ENCODE measurements at regions not wholly inside any gene's neighbourhood (a gene's known extent, or its start where the extent isn't known, plus 50 kb on each side); places are given as distances from the start of the nearest gene placed in this dataset.

DNA sequence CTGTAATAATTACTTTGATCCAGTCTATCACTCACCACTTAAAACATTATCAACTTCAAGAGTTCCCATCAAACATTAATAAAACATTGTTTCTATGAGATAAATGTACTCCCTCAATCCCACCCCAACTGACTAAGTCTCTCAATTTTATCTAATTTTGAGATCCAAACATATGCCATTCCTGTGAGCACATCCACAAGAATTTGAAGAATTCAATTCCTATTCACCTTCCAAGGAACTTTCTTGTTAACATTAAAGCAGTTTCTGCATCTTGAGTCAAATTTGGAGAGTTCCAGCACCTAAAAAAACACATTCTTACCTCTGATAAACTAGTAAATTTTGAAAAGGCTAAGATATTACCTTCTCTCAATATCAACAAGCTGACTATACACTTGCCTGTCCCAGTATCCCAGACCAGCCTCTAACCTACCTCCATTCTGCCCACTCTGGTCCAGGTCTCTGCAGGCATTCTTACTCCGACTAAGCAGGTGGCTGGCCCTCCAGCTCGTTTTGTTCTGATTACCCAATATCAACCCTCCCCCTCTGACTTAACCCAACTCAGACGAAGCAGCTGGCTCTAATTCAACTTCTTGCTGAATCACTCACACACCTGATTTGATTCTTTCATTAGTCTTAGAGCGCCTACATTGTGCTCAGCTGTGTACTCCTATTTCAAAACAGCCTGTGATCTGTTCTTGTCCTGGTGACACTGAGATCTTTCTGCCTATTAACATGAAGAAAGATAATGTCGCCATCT, 275.2 kb downstream of the IPMK start:
- Histone ChIP-seq H3K9me2 (replicated peaks; ENCODE audit: insufficient read depth, low read length) (no peaks in the 10 kb centered on the region), H3K9me3 (ENCODE audit: low read length) (no peaks in the 10 kb centered on the region), H3K4me2 (ENCODE audit: low read depth, low read length, poor library complexity, severe bottlenecking) (no peak overlapping the region), H3K36me3 (ENCODE audit: insufficient read depth, low read length) (no peaks in the 10 kb centered on the region), H3K9ac (ENCODE audit: low read length) (no peak overlapping the region), H2AFZ (ENCODE audit: low read length) (no peak overlapping the region), H3K4me1 (ENCODE audit: low read length) (no peaks in the 10 kb centered on the region), H3K4me3 (ENCODE audit: low read length) (no peak overlapping the region), H4K20me1 (ENCODE audit: insufficient read depth, low read depth, low read length) (no peaks in the 10 kb centered on the region), H3K27me3 (ENCODE audit: low read length) (no peaks in the 10 kb centered on the region), H3K79me2 (ENCODE audit: low read length) (no peaks in the 10 kb centered on the region), H3K27ac (ENCODE audit: low read length) (no peak overlapping the region)
- no peak for DNase-seq

DNA sequence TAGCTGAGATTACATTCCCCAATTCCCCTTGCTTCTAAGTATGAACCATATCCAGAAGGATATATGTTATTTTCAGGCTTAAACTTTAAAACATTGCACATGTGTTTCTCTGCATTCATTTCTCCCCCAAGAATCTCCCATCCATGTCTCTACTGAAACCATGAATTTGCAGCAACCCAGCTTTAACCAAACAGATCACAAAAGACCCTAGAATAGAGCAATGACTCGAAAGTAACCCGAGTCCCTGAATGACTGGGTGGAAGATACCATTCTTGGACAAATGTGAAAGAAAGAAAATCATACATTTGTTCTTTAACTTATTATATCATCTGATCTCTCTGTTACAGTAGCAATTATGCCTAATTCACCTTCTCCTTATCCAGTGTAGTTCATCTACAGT, 278.7 kb downstream of the IPMK start:
- Histone ChIP-seq H3K9me3 (ENCODE audit: low read length) (no peaks in the 10 kb centered on the region), H3K9me2 (replicated peaks; ENCODE audit: insufficient read depth, low read length) (no peaks in the 10 kb centered on the region), H3K4me1 (ENCODE audit: low read length) (no peaks in the 10 kb centered on the region), H2AFZ (ENCODE audit: low read length) (no peak overlapping the region), H3K9ac (ENCODE audit: low read length) (no peak overlapping the region), H3K4me3 (ENCODE audit: low read length) (no peak overlapping the region), H3K27ac (ENCODE audit: low read length) (no peak overlapping the region), H3K79me2 (ENCODE audit: low read length) (no peaks in the 10 kb centered on the region), H3K4me2 (ENCODE audit: low read depth, low read length, poor library complexity, severe bottlenecking) (no peak overlapping the region), H4K20me1 (ENCODE audit: insufficient read depth, low read depth, low read length) (no peaks in the 10 kb centered on the region), H3K36me3 (ENCODE audit: insufficient read depth, low read length) (no peaks in the 10 kb centered on the region), H3K27me3 (ENCODE audit: low read length) (no peaks in the 10 kb centered on the region)
- DNase-seq: no peak

DNA sequence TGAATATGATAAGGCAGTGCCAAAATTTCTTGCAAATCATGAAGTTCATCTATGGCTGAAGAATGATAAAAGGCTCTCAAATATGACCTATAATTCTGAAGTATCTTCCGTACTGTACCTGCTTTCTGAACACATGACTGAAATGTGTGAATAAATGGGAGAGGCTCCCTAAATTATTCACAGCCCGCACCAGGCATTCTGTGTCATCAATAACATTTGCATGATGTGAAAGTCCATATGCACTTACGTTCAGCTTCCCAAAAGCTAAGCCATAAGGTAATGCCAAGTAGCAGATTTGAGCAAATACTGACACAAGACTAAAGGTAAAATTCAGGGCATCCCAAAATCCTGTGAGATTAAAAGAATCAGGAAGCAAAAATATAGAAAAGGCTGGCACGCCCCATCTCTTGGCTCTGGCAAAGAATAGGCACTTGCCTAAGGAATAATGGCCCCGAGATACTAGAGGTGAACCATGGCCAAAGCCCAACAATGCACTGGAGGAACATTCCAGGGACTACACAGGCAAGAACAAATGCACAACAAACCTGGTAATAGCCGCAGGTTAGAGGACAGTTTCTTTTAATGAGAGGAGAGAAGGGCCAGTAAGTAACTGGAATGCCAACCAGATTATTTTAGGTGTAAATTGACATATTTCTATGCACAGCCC, 280.5 kb downstream of the IPMK start:
- H2AFZ ChIP-seq (ENCODE audit: low read length): no peak overlapping the region
- no peaks in the 10 kb centered on the region for H3K27me3 ChIP-seq (ENCODE audit: low read length)
- H3K27ac ChIP-seq (ENCODE audit: low read length): no peak overlapping the region
- H3K9me2 ChIP-seq (replicated peaks; ENCODE audit: insufficient read depth, low read length): no peaks in the 10 kb centered on the region
- no peak for DNase-seq
- no peaks in the 10 kb centered on the region for H3K79me2 ChIP-seq (ENCODE audit: low read length)
- H3K36me3 ChIP-seq (ENCODE audit: insufficient read depth, low read length): no peaks in the 10 kb centered on the region
- H3K9me3 ChIP-seq (ENCODE audit: low read length): no peaks in the 10 kb centered on the region
- no peak overlapping the region for H3K4me3 ChIP-seq (ENCODE audit: low read length)
- H3K9ac ChIP-seq (ENCODE audit: low read length): no peak overlapping the region
- no peak overlapping the region for H3K4me2 ChIP-seq (ENCODE audit: low read depth, low read length, poor library complexity, severe bottlenecking)
- H4K20me1 ChIP-seq (ENCODE audit: insufficient read depth, low read depth, low read length): no peaks in the 10 kb centered on the region
- H3K4me1 ChIP-seq (ENCODE audit: low read length): no peaks in the 10 kb centered on the region

DNA sequence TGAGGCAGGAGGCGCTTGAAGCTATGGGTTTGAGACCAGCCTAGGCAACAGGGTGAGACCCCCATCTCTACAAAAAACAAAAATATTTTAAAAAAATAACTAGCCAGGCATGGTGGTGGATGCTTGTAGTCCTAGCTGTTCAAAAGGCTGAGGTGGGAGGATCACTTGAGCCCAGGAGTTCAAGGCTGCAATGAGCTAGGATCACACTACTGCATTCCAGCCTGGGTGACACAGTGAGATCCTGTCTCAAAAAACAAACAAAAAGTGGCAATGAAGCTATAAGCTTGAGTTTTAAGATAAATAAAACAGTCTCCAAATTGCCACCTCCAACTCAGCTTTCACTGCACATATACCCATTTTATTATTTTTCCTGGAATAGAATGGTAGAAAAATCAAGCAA, 281.3 kb downstream of the IPMK start:
- Histone ChIP-seq H3K27ac (ENCODE audit: low read length) (no peak overlapping the region), H3K4me2 (ENCODE audit: low read depth, low read length, poor library complexity, severe bottlenecking) (no peak overlapping the region), H2AFZ (ENCODE audit: low read length) (no peak overlapping the region), H3K9me2 (replicated peaks; ENCODE audit: insufficient read depth, low read length) (no peaks in the 10 kb centered on the region), H4K20me1 (ENCODE audit: insufficient read depth, low read depth, low read length) (no peaks in the 10 kb centered on the region), H3K27me3 (ENCODE audit: low read length) (no peaks in the 10 kb centered on the region), H3K4me1 (ENCODE audit: low read length) (no peaks in the 10 kb centered on the region), H3K4me3 (ENCODE audit: low read length) (no peak overlapping the region), H3K9ac (ENCODE audit: low read length) (no peak overlapping the region), H3K36me3 (ENCODE audit: insufficient read depth, low read length) (no peaks in the 10 kb centered on the region), H3K79me2 (ENCODE audit: low read length) (no peaks in the 10 kb centered on the region), H3K9me3 (ENCODE audit: low read length) (no peaks in the 10 kb centered on the region)
- DNase-seq: no peak

DNA sequence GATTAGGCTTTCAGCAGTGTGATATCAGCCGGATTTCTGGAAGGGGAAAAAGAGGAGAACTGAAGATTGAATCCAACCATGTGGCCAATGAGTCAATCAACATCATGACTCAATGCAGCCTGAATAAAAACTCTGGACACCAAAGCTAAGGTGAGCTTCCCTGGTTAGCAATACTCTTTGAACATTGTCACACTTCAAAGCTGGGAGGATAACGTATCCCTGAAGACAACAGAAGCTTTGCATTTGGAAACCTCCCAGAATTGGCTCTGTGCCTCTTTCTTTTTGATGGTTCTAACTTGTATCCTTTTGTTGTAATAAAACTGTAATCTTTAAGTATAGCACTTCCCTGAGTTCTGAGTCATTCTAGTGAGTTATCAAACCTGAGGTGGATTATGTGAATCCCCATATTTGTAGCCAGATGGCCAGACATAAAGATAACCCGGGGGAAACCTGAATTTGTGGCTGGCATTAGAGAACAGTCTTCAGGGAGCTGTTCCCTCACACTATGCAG, 284.4 kb downstream of the IPMK start:
- Histone ChIP-seq H3K4me1 (ENCODE audit: low read length) (no peaks in the 10 kb centered on the region), H4K20me1 (ENCODE audit: insufficient read depth, low read depth, low read length) (no peaks in the 10 kb centered on the region), H3K36me3 (ENCODE audit: insufficient read depth, low read length) (no peaks in the 10 kb centered on the region), H3K4me2 (ENCODE audit: low read depth, low read length, poor library complexity, severe bottlenecking) (no peak overlapping the region), H3K9me3 (ENCODE audit: low read length) (no peaks in the 10 kb centered on the region), H2AFZ (ENCODE audit: low read length) (no peak overlapping the region), H3K9me2 (replicated peaks; ENCODE audit: insufficient read depth, low read length) (no peaks in the 10 kb centered on the region), H3K9ac (ENCODE audit: low read length) (no peak overlapping the region), H3K27me3 (ENCODE audit: low read length) (no peaks in the 10 kb centered on the region), H3K27ac (ENCODE audit: low read length) (no peak overlapping the region), H3K4me3 (ENCODE audit: low read length) (no peak overlapping the region), H3K79me2 (ENCODE audit: low read length) (no peaks in the 10 kb centered on the region)
- no peak for DNase-seq

DNA sequence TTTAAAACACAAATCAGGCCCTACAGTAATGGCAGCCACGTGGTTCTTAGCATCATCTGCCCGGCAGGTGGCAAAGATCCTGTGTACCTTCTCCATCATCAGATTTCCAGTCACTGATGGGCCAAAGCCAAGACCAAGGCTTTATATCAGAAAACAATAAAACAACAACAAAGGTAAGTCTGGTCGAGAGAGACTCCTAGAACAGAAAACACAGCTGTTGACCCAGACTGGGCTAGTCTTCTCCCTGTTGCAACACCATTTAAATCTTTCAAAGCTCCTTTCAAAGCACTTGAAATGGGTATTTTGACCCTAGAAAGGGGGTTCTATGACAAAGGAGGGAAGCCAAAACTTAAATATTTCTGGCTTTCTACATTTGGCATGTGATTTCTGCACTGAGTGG, 285.6 kb downstream of the IPMK start:
- H3K4me3 ChIP-seq (ENCODE audit: low read length): no peak overlapping the region

DNA sequence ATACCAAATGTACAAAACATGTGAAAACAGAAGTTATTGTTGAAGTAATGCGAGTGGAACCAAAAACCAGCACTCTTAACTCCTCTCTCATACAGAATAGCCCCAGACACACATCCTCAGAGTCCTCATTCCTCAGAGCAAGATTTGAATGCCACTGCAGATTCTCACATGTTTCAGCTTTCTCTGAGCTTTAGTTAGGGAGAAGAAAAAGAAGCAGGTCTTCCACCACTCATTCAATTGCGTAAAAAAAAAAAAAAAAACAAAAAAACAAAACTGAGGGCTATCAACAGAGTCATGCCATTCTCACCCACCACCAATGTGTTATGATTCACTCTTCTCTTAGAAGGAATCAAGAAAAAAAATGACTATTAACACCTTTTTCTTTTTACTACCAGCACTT, 287.7 kb downstream of the IPMK start:
- Histone ChIP-seq H3K27me3 (ENCODE audit: low read length) (no peaks in the 10 kb centered on the region), H3K79me2 (ENCODE audit: low read length) (no peaks in the 10 kb centered on the region), H3K4me1 (ENCODE audit: low read length) (no peaks in the 10 kb centered on the region), H2AFZ (ENCODE audit: low read length) (no peak overlapping the region), H3K9me2 (replicated peaks; ENCODE audit: insufficient read depth, low read length) (no peaks in the 10 kb centered on the region), H3K27ac (ENCODE audit: low read length) (no peak overlapping the region), H3K4me3 (ENCODE audit: low read length) (no peak overlapping the region), H3K4me2 (ENCODE audit: low read depth, low read length, poor library complexity, severe bottlenecking) (no peak overlapping the region), H3K36me3 (ENCODE audit: insufficient read depth, low read length) (no peaks in the 10 kb centered on the region), H4K20me1 (ENCODE audit: insufficient read depth, low read depth, low read length) (no peaks in the 10 kb centered on the region), H3K9ac (ENCODE audit: low read length) (no peak overlapping the region), H3K9me3 (ENCODE audit: low read length) (no peaks in the 10 kb centered on the region)
- DNase-seq: no peak

More for the DNA sequence above, 285.6 kb downstream of the IPMK start:
- H3K9me3 ChIP-seq (ENCODE audit: low read length): no peaks in the 10 kb centered on the region
- no peaks in the 10 kb centered on the region for H3K4me1 ChIP-seq (ENCODE audit: low read length)
- H3K36me3 ChIP-seq (ENCODE audit: insufficient read depth, low read length): no peaks in the 10 kb centered on the region
- H2AFZ ChIP-seq (ENCODE audit: low read length): no peak overlapping the region
- no peak overlapping the region for H3K9ac ChIP-seq (ENCODE audit: low read length)
- no peak overlapping the region for H3K4me2 ChIP-seq (ENCODE audit: low read depth, low read length, poor library complexity, severe bottlenecking)
- no peak for DNase-seq
- no peak overlapping the region for H3K27ac ChIP-seq (ENCODE audit: low read length)
- no peaks in the 10 kb centered on the region for H3K27me3 ChIP-seq (ENCODE audit: low read length)
- H3K79me2 ChIP-seq (ENCODE audit: low read length): no peaks in the 10 kb centered on the region
- no peaks in the 10 kb centered on the region for H4K20me1 ChIP-seq (ENCODE audit: insufficient read depth, low read depth, low read length)
- H3K9me2 ChIP-seq (replicated peaks; ENCODE audit: insufficient read depth, low read length): no peaks in the 10 kb centered on the region

DNA sequence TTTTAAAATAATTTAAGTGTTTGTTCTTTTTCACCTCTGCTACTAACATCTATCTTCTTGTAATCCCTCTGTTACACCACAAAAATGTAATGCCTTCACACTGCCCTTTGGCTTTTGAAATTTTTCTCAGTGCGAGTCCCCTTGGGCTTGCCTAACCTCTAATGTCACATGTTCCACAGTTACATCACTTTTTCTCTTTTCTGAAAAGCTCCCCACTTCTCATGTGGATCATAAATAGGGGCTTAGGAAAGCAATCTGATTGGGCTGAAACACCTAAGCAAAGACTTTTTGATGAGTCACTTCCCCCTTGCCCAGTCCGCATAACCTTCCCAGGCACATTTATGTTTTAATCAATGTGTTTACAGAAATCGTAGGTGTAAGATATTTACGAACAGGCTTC, 288.2 kb downstream of the IPMK start:
- Histone ChIP-seq H3K9me2 (replicated peaks; ENCODE audit: insufficient read depth, low read length) (no peaks in the 10 kb centered on the region), H3K4me3 (ENCODE audit: low read length) (no peak overlapping the region), H3K9me3 (ENCODE audit: low read length) (no peaks in the 10 kb centered on the region), H4K20me1 (ENCODE audit: insufficient read depth, low read depth, low read length) (no peaks in the 10 kb centered on the region), H3K4me1 (ENCODE audit: low read length) (no peaks in the 10 kb centered on the region), H3K9ac (ENCODE audit: low read length) (no peak overlapping the region), H3K4me2 (ENCODE audit: low read depth, low read length, poor library complexity, severe bottlenecking) (no peak overlapping the region), H3K36me3 (ENCODE audit: insufficient read depth, low read length) (no peaks in the 10 kb centered on the region), H3K79me2 (ENCODE audit: low read length) (no peaks in the 10 kb centered on the region), H3K27me3 (ENCODE audit: low read length) (no peaks in the 10 kb centered on the region), H3K27ac (ENCODE audit: low read length) (no peak overlapping the region), H2AFZ (ENCODE audit: low read length) (no peak overlapping the region)
- no peak for DNase-seq
